ENCODE measurements at regions not wholly inside any gene's neighbourhood (a gene's known extent, or its start where the extent isn't known, plus 50 kb on each side); places are given as distances from the start of the nearest gene placed in this dataset.

DNA sequence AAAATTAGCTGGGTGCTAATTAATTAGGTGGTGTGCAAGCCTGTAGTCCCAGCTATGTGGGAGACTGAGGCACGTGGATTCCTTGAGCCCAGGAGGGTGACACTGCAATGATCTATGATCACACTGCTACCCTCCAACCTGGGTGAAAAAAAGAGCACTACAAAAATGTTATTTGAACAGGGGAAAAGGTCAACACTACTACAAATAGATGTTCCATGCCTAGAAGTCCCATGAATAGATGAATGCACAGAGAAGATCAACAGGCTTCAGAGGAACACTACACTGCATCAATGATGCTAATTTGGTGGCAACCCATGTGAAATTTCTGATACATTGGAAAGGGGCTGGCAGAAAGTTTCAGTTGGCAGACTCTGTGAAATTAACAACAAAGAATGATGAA, 105.4 kb upstream of the FHIT start:
- Histone ChIP-seq H4K20me1 (ENCODE audit: control insufficient read depth, insufficient read depth, low read depth, low read length) (no peaks in the 10 kb centered on the region), H3K9me3 (ENCODE audit: control insufficient read depth, insufficient read depth, low read length) (no peaks in the 10 kb centered on the region), H3K4me2 (ENCODE audit: low read length) (no peak overlapping the region), H3F3A (ENCODE audit: control insufficient read depth, insufficient read depth) (no peaks in the 10 kb centered on the region), H3K79me2 (ENCODE audit: control insufficient read depth, low read length) (no peaks in the 10 kb centered on the region), H3K4me3 (ENCODE audit: low read length) (no peak overlapping the region), H3K27me3 (ENCODE audit: control insufficient read depth, low read length) (no peaks in the 10 kb centered on the region), H3K4me1 (ENCODE audit: control insufficient read depth, low read length) (peaks cover 5% of the 10 kb centered on the region; the same call in 1 of the 2 replicates), H3K36me3 (ENCODE audit: control insufficient read depth, low read length) (no peaks in the 10 kb centered on the region), H3K9me2 (replicated peaks; ENCODE audit: control insufficient read depth, low read length) (no peaks in the 10 kb centered on the region), H3K27ac (ENCODE audit: low read depth, low read length) (no peak overlapping the region)
- TF ChIP-seq EZH2phosphoT487 (IDR thresholded peaks at IDR 0.05; ENCODE audit: borderline replicate concordance, low read length): no peak
- TF ChIP-seq, protein P1, sequence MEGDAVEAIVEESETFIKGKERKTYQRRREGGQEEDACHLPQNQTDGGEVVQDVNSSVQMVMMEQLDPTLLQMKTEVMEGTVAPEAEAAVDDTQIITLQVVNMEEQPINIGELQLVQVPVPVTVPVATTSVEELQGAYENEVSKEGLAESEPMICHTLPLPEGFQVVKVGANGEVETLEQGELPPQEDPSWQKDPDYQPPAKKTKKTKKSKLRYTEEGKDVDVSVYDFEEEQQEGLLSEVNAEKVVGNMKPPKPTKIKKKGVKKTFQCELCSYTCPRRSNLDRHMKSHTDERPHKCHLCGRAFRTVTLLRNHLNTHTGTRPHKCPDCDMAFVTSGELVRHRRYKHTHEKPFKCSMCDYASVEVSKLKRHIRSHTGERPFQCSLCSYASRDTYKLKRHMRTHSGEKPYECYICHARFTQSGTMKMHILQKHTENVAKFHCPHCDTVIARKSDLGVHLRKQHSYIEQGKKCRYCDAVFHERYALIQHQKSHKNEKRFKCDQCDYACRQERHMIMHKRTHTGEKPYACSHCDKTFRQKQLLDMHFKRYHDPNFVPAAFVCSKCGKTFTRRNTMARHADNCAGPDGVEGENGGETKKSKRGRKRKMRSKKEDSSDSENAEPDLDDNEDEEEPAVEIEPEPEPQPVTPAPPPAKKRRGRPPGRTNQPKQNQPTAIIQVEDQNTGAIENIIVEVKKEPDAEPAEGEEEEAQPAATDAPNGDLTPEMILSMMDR (IDR thresholded peaks at IDR 0.05; ENCODE audit: low read depth, low read length, poor library complexity, severe bottlenecking): no peak

DNA sequence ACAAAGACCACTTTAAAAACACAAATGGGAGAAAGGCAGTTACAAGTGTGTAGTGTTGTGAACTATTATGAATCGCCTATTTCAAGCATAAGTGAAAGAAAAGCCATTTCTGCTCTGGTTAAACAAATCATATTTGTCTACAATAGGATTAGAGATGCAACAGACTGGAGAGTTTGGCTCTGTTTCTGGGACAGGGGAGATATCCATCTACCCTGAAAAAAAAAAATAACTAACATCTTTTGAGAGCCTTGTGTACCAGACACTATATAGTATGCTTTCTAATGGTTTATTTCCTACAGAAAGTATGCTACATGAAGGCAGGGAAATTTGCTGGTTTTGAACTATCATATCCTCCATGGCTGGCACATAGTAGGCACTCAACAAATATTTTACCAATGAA, 106.7 kb upstream of the FHIT start:
- Histone ChIP-seq H3F3A (ENCODE audit: control insufficient read depth, insufficient read depth) (no peaks in the 10 kb centered on the region), H3K4me2 (ENCODE audit: low read length) (no peak overlapping the region), H3K9me3 (ENCODE audit: control insufficient read depth, insufficient read depth, low read length) (no peaks in the 10 kb centered on the region), H3K4me3 (ENCODE audit: low read length) (no peak overlapping the region), H3K4me1 (ENCODE audit: control insufficient read depth, low read length) (peaks cover 5% of the 10 kb centered on the region; the same call in 1 of the 2 replicates), H3K36me3 (ENCODE audit: control insufficient read depth, low read length) (no peaks in the 10 kb centered on the region), H3K79me2 (ENCODE audit: control insufficient read depth, low read length) (no peaks in the 10 kb centered on the region), H3K9me2 (replicated peaks; ENCODE audit: control insufficient read depth, low read length) (no peaks in the 10 kb centered on the region), H3K27ac (ENCODE audit: low read depth, low read length) (no peak overlapping the region), H4K20me1 (ENCODE audit: control insufficient read depth, insufficient read depth, low read depth, low read length) (no peaks in the 10 kb centered on the region), H3K27me3 (ENCODE audit: control insufficient read depth, low read length) (no peaks in the 10 kb centered on the region)
- TF ChIP-seq EZH2phosphoT487 (IDR thresholded peaks at IDR 0.05; ENCODE audit: borderline replicate concordance, low read length): no peak

DNA sequence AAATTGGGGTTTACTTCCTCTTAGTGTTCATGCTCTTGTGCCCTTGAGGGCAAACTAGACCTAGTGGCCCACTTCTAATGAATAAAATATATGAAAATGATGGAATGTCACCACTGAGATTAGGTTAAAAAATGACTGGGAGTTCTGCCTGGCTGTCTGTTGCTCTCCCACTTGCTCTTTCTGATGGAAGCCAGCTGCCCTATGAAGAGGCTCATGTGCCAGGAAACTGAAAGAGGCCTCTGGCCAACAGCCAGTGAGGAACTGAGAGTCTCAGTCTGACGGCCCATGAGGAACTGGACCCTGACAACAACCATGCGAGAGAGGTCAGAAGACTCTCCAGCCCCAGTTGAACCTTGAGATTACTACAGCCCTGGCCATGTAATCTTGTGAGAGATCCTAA, 107.1 kb upstream of the FHIT start:
- Histone ChIP-seq H3K9me3 (ENCODE audit: control insufficient read depth, insufficient read depth, low read length) (no peaks in the 10 kb centered on the region), H3K4me3 (ENCODE audit: low read length) (no peak overlapping the region), H3F3A (ENCODE audit: control insufficient read depth, insufficient read depth) (no peaks in the 10 kb centered on the region), H3K4me1 (ENCODE audit: control insufficient read depth, low read length) (peaks cover 5% of the 10 kb centered on the region; the same call in 1 of the 2 replicates), H4K20me1 (ENCODE audit: control insufficient read depth, insufficient read depth, low read depth, low read length) (no peaks in the 10 kb centered on the region), H3K36me3 (ENCODE audit: control insufficient read depth, low read length) (no peaks in the 10 kb centered on the region), H3K9me2 (replicated peaks; ENCODE audit: control insufficient read depth, low read length) (no peaks in the 10 kb centered on the region), H3K79me2 (ENCODE audit: control insufficient read depth, low read length) (no peaks in the 10 kb centered on the region), H3K27ac (ENCODE audit: low read depth, low read length) (no peak overlapping the region), H3K27me3 (ENCODE audit: control insufficient read depth, low read length) (no peaks in the 10 kb centered on the region), H3K4me2 (ENCODE audit: low read length) (no peak overlapping the region)
- no peak for TF ChIP-seq EZH2phosphoT487 (IDR thresholded peaks at IDR 0.05; ENCODE audit: borderline replicate concordance, low read length)
- TF ChIP-seq, protein P1 (IDR thresholded peaks at IDR 0.05; ENCODE audit: low read depth, low read length, poor library complexity, severe bottlenecking): no peak

DNA sequence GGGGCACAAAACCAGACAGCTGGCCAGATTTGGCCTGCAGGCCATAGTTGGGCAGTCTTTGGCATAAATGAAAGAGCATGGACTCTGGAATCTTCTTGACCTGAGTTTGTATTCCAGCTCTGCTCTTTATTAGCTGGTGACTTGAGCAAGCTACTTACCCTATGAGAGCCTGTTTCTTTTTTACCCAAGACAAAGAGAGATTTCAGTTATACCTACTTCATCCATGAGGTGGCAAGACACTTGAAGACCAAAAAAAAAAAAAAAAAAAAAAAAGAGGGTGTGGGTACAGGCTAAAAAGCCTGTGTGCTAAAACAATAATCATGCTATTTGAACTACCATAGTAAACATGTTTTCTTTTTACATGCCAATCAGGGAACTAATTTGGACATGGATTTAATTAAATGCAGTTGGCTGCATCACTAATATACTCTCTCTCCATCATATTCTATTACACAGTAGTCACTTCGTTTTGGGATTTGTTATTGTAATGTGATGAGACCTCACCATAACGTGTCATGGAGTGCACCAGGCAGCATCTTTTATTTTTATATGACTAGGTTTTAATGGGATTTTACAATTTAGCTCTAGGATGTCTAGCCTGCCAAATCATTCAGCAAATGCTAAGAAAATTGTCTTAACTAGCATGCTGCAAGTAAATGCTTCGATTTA, 109.2 kb upstream of the FHIT start:
- Histone ChIP-seq H3F3A (ENCODE audit: control insufficient read depth, insufficient read depth) (no peaks in the 10 kb centered on the region), H3K36me3 (ENCODE audit: control insufficient read depth, low read length) (no peaks in the 10 kb centered on the region), H4K20me1 (ENCODE audit: control insufficient read depth, insufficient read depth, low read depth, low read length) (no peaks in the 10 kb centered on the region), H3K4me2 (ENCODE audit: low read length) (no peak overlapping the region), H3K4me1 (ENCODE audit: control insufficient read depth, low read length) (no peaks in the 10 kb centered on the region), H3K79me2 (ENCODE audit: control insufficient read depth, low read length) (no peaks in the 10 kb centered on the region), H3K27ac (ENCODE audit: low read depth, low read length) (no peak overlapping the region), H3K27me3 (ENCODE audit: control insufficient read depth, low read length) (no peaks in the 10 kb centered on the region), H3K9me2 (replicated peaks; ENCODE audit: control insufficient read depth, low read length) (no peaks in the 10 kb centered on the region), H3K4me3 (ENCODE audit: low read length) (no peak overlapping the region), H3K9me3 (ENCODE audit: control insufficient read depth, insufficient read depth, low read length) (no peaks in the 10 kb centered on the region)
- no peak for TF ChIP-seq EZH2phosphoT487 (IDR thresholded peaks at IDR 0.05; ENCODE audit: borderline replicate concordance, low read length)
- TF ChIP-seq, protein P1 (IDR thresholded peaks at IDR 0.05; ENCODE audit: low read depth, low read length, poor library complexity, severe bottlenecking): no peak

All from DOHH2 (cell line).